Tibial nerve (tissue), 4 donors: ENCODE measurements at regions not wholly inside any gene's neighbourhood (a gene's known extent, or its start where the extent isn't known, plus 50 kb on each side); places are given as distances from the start of the nearest gene placed in this dataset.

Source experiments
- CTCF ChIP-seq, 5 experiments: fragments of 200-600 bp in 3 of 5; fragments of 450-650 bp in 2 of 5; sonication (generic) in 3 of 5; IDR thresholded peaks; one replicate each; pipeline ENCODE4 v1.5.1; 2016 to 2019; ENCODE audit warnings: antibody characterized with exemption in 5 of 5, mild to moderate bottlenecking in 3 of 5, moderate library complexity in 2 of 5
- EP300 ChIP-seq, 2 donors: sonication (generic); formaldehyde crosslinking; IDR thresholded peaks; one replicate each; pipeline ENCODE4 v1.6.1; 2017; ENCODE audit warnings: antibody characterized with exemption in 2 of 2, mild to moderate bottlenecking in 1 of 2

DNA sequence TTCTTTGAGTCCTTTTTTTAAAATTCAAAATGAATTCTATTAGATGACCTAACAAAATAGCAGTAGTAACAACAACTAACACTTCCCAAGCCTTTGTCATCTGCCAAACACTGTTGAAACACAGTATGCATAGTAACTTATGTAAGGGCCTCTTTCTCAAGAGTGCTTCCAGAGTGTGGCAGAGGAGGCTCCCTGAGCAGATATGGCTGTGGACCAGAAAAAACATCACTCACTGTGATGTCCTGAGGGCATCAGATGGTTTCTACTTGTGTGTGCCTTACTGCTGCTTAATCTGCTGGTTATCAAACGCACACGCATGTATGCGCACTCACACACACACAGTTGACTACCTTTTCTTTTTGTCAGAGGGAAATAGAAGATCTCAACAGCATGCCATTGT lies 110.8 kb downstream of the DLEU7 start:
- TF ChIP-seq CTCF (IDR thresholded peaks at IDR 0.05) (no peak), EP300 (IDR thresholded peaks at IDR 0.05) (no peak)
